HepG2 (cell line): ENCODE measurements at regions not wholly inside any gene's neighbourhood (a gene's known extent, or its start where the extent isn't known, plus 50 kb on each side); places are given as distances from the start of the nearest gene placed in this dataset.

Experiments
- ARID3A ChIP-seq: IDR thresholded peaks from 2 replicates; pipeline ENCODE4 v1.6.1; 2012; ENCODE audit warnings: low read depth, low read length, improper control_type of control experiment
- ISX ChIP-seq: sonication (generic); formaldehyde crosslinking; conservative IDR thresholded peaks from 2 replicates; pipeline ENCODE4 v1.5.0; 2020; ENCODE audit warnings: missing genetic modification reagents
- MAF1 ChIP-seq: sonication (generic); formaldehyde crosslinking; IDR thresholded peaks from 2 replicates; pipeline ENCODE4 v1.5.0; 2020; ENCODE audit warnings: missing genetic modification reagents, borderline replicate concordance
- NFRKB ChIP-seq: fragments of 450-650 bp; IDR thresholded peaks from 2 replicates; pipeline ENCODE4 v1.6.1; 2017
- RAD21 ChIP-seq: fragments of 450-650 bp; formaldehyde crosslinking; IDR thresholded peaks from 2 replicates; pipeline ENCODE4 v1.5.0; 2020; ENCODE audit warnings: mild to moderate bottlenecking
- RXRB ChIP-seq: IDR thresholded peaks from 2 replicates; pipeline ENCODE4 v1.6.1; 2016; ENCODE audit warnings: borderline replicate concordance, missing genetic modification reagents, missing compliant biosample characterization
- SIX1 ChIP-seq: sonication (generic); formaldehyde crosslinking; IDR thresholded peaks from 2 replicates; pipeline ENCODE4 v1.4.0; 2020; ENCODE audit warnings: missing genetic modification reagents, borderline replicate concordance
- TCF7L2 ChIP-seq: IDR thresholded peaks from 2 replicates; pipeline ENCODE4 v1.6.1; 2011; ENCODE audit warnings: mild to moderate bottlenecking, low read depth, low read length, moderate library complexity
- YEATS2 ChIP-seq: sonication (generic); formaldehyde crosslinking; IDR thresholded peaks from 2 replicates; pipeline ENCODE4 v1.4.0; 2020; ENCODE audit warnings: missing genetic modification reagents, borderline replicate concordance
- ZBTB4 ChIP-seq: sonication (generic); formaldehyde crosslinking; IDR thresholded peaks from 2 replicates; pipeline ENCODE4 v1.4.0; 2020; ENCODE audit warnings: missing genetic modification reagents, mild to moderate bottlenecking, borderline replicate concordance
- ZC3H4 ChIP-seq: sonication (generic); formaldehyde crosslinking; IDR thresholded peaks from 2 replicates; pipeline ENCODE4 v1.4.0; 2020; ENCODE audit warnings: missing genetic modification reagents, borderline replicate concordance
- ZKSCAN5 ChIP-seq: sonication (generic); formaldehyde crosslinking; IDR thresholded peaks from 2 replicates; pipeline ENCODE4 v1.5.1; 2020; ENCODE audit warnings: mild to moderate bottlenecking, missing genetic modification reagents
- ZNF687 ChIP-seq: sonication (generic); formaldehyde crosslinking; IDR thresholded peaks from 2 replicates; pipeline ENCODE4 v1.5.1; 2020; ENCODE audit warnings: mild to moderate bottlenecking, missing genetic modification reagents, moderate library complexity
- ZNF776 ChIP-seq: sonication (generic); formaldehyde crosslinking; IDR thresholded peaks from 2 replicates; pipeline ENCODE4 v1.4.0; 2020; ENCODE audit warnings: mild to moderate bottlenecking, missing genetic modification reagents
- TF ChIP-seq, protein P1 (sequence below): conservative IDR thresholded peaks from 2 replicates; pipeline ENCODE4 v1.6.1; 2018; ENCODE audit warnings: missing genetic modification reagents
- TF ChIP-seq, protein P2 (sequence below): sonication (generic); formaldehyde crosslinking; IDR thresholded peaks from 2 replicates; pipeline ENCODE4; 2020; ENCODE audit warnings: missing genetic modification reagents, mild to moderate bottlenecking, borderline replicate concordance

DNA sequence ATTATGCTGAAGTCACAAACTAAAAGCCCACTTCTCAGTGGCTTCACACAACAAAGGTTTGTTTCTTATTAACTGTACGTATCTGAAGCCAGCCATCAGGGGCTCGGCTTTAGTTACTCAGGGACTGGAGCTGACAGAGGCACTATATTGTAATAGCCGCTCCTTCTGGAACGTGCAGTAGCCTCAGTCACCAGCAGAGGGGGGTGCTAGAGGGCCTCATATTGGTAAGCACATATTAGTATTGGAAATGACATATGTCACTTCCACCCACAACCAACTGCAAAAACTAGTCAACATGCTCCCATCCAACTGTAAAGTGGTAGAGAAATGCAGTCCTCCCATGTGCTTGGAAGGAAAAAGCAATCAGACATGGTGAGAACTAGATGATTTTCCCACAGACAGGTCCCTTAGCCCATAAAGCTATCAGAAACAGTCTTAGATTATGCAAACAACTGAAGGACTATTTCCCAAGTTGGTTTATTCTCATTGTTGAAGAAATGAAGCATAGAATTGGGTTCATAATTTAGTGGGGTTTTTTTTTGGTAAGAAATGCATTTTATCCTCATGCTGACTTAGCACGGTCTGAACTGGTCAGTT lies 183.6 kb upstream of the G2E3 start (continued):
- no peak for TF ChIP-seq SIX1 (CRISPR knock-in tag)
- TF ChIP-seq ARID3A: peak; percentile 42; the same call in 1 of the 2 replicates
- no peak for TF ChIP-seq ZC3H4 (CRISPR knock-in tag)
- TF ChIP-seq NFRKB: no peak
- TF ChIP-seq MAF1 (CRISPR knock-in tag): no peak
- TF ChIP-seq, protein P1, sequence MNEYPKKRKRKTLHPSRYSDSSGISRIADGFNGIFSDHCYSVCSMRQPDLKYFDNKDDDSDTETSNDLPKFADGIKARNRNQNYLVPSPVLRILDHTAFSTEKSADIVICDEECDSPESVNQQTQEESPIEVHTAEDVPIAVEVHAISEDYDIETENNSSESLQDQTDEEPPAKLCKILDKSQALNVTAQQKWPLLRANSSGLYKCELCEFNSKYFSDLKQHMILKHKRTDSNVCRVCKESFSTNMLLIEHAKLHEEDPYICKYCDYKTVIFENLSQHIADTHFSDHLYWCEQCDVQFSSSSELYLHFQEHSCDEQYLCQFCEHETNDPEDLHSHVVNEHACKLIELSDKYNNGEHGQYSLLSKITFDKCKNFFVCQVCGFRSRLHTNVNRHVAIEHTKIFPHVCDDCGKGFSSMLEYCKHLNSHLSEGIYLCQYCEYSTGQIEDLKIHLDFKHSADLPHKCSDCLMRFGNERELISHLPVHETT (CRISPR knock-in tag): no peak
- TF ChIP-seq RXRB (CRISPR knock-in tag): no peak
- no peak for TF ChIP-seq ZNF687 (CRISPR knock-in tag)
- TF ChIP-seq ZBTB4 (CRISPR knock-in tag): no peak
- no peak for TF ChIP-seq ZNF776 (CRISPR knock-in tag)
- TF ChIP-seq TCF7L2: no peak
- TF ChIP-seq, protein P2, sequence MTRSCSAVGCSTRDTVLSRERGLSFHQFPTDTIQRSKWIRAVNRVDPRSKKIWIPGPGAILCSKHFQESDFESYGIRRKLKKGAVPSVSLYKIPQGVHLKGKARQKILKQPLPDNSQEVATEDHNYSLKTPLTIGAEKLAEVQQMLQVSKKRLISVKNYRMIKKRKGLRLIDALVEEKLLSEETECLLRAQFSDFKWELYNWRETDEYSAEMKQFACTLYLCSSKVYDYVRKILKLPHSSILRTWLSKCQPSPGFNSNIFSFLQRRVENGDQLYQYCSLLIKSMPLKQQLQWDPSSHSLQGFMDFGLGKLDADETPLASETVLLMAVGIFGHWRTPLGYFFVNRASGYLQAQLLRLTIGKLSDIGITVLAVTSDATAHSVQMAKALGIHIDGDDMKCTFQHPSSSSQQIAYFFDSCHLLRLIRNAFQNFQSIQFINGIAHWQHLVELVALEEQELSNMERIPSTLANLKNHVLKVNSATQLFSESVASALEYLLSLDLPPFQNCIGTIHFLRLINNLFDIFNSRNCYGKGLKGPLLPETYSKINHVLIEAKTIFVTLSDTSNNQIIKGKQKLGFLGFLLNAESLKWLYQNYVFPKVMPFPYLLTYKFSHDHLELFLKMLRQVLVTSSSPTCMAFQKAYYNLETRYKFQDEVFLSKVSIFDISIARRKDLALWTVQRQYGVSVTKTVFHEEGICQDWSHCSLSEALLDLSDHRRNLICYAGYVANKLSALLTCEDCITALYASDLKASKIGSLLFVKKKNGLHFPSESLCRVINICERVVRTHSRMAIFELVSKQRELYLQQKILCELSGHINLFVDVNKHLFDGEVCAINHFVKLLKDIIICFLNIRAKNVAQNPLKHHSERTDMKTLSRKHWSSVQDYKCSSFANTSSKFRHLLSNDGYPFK (CRISPR knock-in tag): no peak
- peak; percentile 31; the same call in 1 of the 2 replicates for TF ChIP-seq YEATS2 (CRISPR knock-in tag)
- TF ChIP-seq RAD21 (CRISPR knock-in tag): peak; percentile 80
- no peak for TF ChIP-seq ISX (CRISPR knock-in tag)
- TF ChIP-seq ZKSCAN5 (CRISPR knock-in tag): no peak
